Nephron progenitor cell (in vitro differentiated cells): ENCODE measurements at regions not wholly inside any gene's neighbourhood (a gene's known extent, or its start where the extent isn't known, plus 50 kb on each side); places are given as distances from the start of the nearest gene placed in this dataset.
"Not testable (repeated sequence)": the region's sequence is repeated elsewhere in the genome, so short reads cannot be mapped to it uniquely, and the experiment has no call there.

ENCODE experiments used
- DNase-seq: peaks from one replicate; pipeline ENCODE4 v3.0.0; 2021
- H3K27ac Mint-ChIP-seq: 2 replicates; pipeline ENCODE4 v1.8.0; 2021; ENCODE audit warnings: mild to moderate bottlenecking, moderate library complexity, mixed read lengths
- H3K27me3 Mint-ChIP-seq: 2 replicates; pipeline ENCODE4 v1.8.0; 2021; ENCODE audit warnings: mild to moderate bottlenecking, low read depth, mixed read lengths; ENCODE audit not compliant: poor library complexity
- H3K36me3 Mint-ChIP-seq: 2 replicates; pipeline ENCODE4 v1.8.0; 2021; ENCODE audit warnings: low read depth, mixed read lengths
- H3K4me1 Mint-ChIP-seq: 2 replicates; pipeline ENCODE4 v1.8.0; 2021; ENCODE audit warnings: mixed read lengths
- H3K4me3 Mint-ChIP-seq: 2 replicates; pipeline ENCODE4 v1.8.0; 2021; ENCODE audit warnings: mild to moderate bottlenecking, moderate library complexity, mixed read lengths
- H3K9me3 Mint-ChIP-seq: 2 replicates; pipeline ENCODE4 v1.8.0; 2021; ENCODE audit warnings: mild to moderate bottlenecking, moderate library complexity, mixed read lengths
- TF ChIP-seq, protein P1 (sequence below): fragments of 200-600 bp; sonication (generic); IDR thresholded peaks from 2 replicates; pipeline ENCODE4 v1.5.0; 2021; ENCODE audit warnings: antibody characterized with exemption

DNA sequence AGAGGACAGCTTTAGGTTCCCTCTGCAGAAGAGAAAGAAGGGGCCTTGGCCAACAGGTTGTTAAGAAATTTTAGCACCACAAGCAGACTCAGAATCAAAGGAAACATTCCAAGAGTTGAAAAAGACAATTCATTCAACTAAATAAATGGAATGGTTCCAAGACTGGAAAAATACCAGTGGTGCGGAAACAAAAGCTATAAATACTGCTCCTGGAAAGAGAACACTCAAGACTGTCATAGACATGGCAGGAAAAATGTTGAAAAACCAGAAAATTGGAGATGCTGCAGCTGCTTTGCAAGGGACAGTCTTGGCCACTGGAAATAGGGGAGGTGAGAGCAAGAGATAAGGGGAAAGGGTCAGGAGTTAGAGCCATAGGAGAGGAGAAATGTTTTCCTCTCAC lies 312.7 kb upstream of the CYRIA start:
- Mint-ChIP-seq H3K27me3 (no peaks in the 10 kb centered on the region), H3K27ac (no peak overlapping the region), H3K36me3 (no peaks in the 10 kb centered on the region), H3K4me1 (no peaks in the 10 kb centered on the region), H3K9me3 (no peaks in the 10 kb centered on the region), H3K4me3 (no peak overlapping the region)
- DNase-seq, result no peak
- TF ChIP-seq, protein P1, sequence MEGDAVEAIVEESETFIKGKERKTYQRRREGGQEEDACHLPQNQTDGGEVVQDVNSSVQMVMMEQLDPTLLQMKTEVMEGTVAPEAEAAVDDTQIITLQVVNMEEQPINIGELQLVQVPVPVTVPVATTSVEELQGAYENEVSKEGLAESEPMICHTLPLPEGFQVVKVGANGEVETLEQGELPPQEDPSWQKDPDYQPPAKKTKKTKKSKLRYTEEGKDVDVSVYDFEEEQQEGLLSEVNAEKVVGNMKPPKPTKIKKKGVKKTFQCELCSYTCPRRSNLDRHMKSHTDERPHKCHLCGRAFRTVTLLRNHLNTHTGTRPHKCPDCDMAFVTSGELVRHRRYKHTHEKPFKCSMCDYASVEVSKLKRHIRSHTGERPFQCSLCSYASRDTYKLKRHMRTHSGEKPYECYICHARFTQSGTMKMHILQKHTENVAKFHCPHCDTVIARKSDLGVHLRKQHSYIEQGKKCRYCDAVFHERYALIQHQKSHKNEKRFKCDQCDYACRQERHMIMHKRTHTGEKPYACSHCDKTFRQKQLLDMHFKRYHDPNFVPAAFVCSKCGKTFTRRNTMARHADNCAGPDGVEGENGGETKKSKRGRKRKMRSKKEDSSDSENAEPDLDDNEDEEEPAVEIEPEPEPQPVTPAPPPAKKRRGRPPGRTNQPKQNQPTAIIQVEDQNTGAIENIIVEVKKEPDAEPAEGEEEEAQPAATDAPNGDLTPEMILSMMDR, result no peak

DNA sequence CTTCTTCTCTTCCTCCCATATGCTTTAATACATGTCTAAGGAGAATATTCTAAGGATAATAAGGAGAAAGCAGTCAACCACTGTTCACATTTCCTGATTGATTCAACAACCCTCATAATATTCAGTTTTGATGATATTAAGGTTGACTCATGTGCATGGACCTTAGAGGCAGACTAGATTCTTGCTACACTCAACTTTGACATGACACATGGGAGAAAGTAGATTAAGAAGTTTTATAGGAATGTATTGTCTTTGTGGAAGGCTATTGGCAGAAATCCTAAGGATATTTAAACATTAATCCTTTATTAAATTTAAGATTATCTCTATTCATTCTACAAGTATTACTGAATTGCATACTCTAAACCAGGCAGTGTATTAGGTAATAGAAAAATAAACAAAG lies 309.1 kb upstream of the CYRIA start:
- H3K4me3 Mint-ChIP-seq, result no peak overlapping the region
- no peak overlapping the region for H3K27ac Mint-ChIP-seq
- H3K27me3 Mint-ChIP-seq, result no peaks in the 10 kb centered on the region
- TF ChIP-seq, protein P1, result no peak
- no peaks in the 10 kb centered on the region for H3K36me3 Mint-ChIP-seq
- H3K9me3 Mint-ChIP-seq, result no peaks in the 10 kb centered on the region
- no peaks in the 10 kb centered on the region for H3K4me1 Mint-ChIP-seq
- no peak for DNase-seq

DNA sequence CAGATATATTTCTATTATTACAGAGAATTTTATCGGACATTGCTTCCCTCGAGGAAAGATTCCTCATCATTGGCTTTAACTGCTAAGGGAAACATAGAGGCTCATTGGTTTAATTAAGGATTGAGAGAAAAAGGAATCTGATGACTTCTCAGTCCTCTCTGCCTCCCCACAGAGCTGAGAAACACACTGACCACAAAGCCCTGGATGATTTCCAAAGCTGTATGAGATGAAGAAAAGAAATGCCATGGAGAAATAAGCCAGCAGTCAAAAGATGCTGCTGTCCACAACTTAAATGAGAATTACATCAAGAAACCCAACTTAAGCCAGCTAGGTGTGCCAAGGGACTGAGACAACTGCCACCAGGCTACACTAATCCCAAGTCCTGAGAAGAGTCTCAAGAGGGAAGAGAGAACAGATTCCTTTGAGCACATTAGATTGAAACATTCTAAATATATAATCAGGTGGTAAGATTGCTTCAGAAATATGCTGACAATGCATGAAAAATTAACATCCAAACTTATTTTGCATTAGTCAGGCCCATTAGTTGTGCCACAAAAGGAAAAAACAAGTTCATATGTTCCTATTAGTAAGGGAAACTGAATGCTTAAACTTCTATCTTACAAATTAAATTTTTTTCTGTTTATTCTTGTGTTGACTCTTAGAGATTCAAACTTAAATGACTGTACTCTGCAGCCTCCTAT lies 308.1 kb upstream of the CYRIA start:
- TF ChIP-seq, protein P1, result no peak
- no peak overlapping the region for H3K27ac Mint-ChIP-seq
- no peaks in the 10 kb centered on the region for H3K4me1 Mint-ChIP-seq
- no peak overlapping the region for H3K4me3 Mint-ChIP-seq
- DNase-seq, result no peak
- no peaks in the 10 kb centered on the region for H3K9me3 Mint-ChIP-seq
- no peaks in the 10 kb centered on the region for H3K27me3 Mint-ChIP-seq
- H3K36me3 Mint-ChIP-seq, result no peaks in the 10 kb centered on the region

DNA sequence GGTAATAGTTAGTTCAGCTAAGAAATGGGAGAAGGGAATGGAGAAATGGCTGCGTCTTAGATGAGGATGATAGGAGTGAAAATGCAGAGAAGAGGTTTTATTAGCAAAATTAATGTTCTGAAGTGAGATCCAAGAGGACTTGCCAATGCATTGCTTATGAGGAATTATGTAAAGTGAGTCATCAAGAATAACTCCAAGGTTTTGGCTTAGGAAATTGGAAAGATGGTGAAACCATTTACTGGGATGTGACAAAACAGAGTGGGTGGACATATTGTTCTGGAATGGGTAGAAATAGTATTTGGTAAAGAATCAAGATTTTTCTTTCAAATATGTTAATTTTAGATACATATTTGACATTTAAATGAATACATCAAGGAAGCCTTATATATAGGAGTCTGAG lies 306.6 kb upstream of the CYRIA start:
- no peaks in the 10 kb centered on the region for H3K9me3 Mint-ChIP-seq
- no peak overlapping the region for H3K27ac Mint-ChIP-seq
- TF ChIP-seq, protein P1, result no peak
- no peak for DNase-seq
- H3K4me1 Mint-ChIP-seq, result no peaks in the 10 kb centered on the region
- H3K27me3 Mint-ChIP-seq, result no peaks in the 10 kb centered on the region
- no peaks in the 10 kb centered on the region for H3K36me3 Mint-ChIP-seq
- H3K4me3 Mint-ChIP-seq, result no peak overlapping the region

DNA sequence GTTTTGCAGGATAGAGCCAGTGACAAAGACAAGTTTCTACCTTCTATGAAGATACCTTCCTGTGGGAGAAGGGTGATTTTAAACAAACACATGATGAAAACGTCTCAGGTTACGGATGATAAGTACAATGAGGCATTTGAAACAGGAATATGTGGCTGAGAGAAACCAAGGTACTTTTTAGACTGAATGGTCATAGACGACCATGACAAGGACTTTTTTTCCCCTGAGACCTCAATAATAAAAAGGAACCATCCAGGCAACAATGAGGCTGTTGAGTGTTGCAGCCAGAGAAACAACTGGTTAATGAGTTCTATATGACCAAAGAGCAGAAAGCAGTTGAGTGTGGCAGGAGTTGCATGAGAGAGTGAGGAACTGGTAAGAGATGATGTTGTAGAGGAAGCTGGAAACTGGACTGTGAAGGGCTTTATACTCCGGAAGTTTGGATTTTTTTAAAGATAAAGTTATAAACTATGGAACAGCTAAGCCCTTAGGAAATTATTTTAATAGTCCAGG lies 306.1 kb upstream of the CYRIA start:
- no peak for DNase-seq
- Mint-ChIP-seq H3K9me3 (no peaks in the 10 kb centered on the region), H3K4me3 (no peak overlapping the region), H3K27ac (no peak overlapping the region), H3K27me3 (no peaks in the 10 kb centered on the region), H3K4me1 (no peaks in the 10 kb centered on the region), H3K36me3 (no peaks in the 10 kb centered on the region)
- TF ChIP-seq, protein P1, result no peak

DNA sequence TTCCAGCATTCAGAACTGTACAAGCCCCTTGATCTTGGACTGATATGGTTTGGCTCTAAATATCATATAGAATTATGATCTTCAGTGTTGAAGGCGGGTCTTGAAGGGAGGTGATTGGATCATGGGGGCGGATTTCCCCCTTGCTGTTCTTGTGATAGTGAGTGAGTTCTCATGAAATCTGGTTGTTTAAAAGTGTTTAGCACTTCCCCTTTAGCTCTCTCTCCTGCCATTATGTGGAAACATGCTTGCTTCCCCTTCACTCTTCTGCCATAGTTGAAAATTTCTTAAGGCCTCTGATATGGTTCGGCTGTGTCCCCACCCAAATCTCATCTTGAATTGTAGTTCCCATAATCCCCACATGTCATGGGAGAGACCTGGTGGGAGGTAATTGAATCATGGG lies 305.3 kb upstream of the CYRIA start:
- not testable (repeated sequence) for DNase-seq, H3K4me1 Mint-ChIP-seq, H3K4me3 Mint-ChIP-seq, H3K27me3 Mint-ChIP-seq, H3K9me3 Mint-ChIP-seq, H3K36me3 Mint-ChIP-seq, H3K27ac Mint-ChIP-seq
